Glomerular visceral epithelial cell (primary cell): ENCODE measurements at regions not wholly inside any gene's neighbourhood (a gene's known extent, or its start where the extent isn't known, plus 50 kb on each side); places are given as distances from the start of the nearest gene placed in this dataset.
"Not testable (repeated sequence)": the region's sequence is repeated elsewhere in the genome, so short reads cannot be mapped to it uniquely, and the experiment has no call there.

Experiments used
- DNase-seq: peaks from one replicate; pipeline ENCODE4 v3.0.0-alpha.2; 2016; ENCODE audit errors: extremely low spot score

GRCh38 chr21:39000496-39000895, 182.8 kb downstream of the PSMG1 start:
- DNase-seq: peak; percentile 38

GRCh38 chr21:38999161-38999560, 184.1 kb downstream of the PSMG1 start:
- no peak for DNase-seq

- DNase-seq: not testable (repeated sequence)
Observed at GRCh38 chr21:38998281-38998680, 185.0 kb downstream of the PSMG1 start.

GRCh38 chr21:38997843-38998175, 185.4 kb downstream of the PSMG1 start:
- not testable (repeated sequence) for DNase-seq

- DNase-seq: no peak
Observed at GRCh38 chr21:38997051-38997842, 186.0 kb downstream of the PSMG1 start.

- DNase-seq: no peak
Observed at GRCh38 chr21:38996355-38996754, 186.9 kb downstream of the PSMG1 start.

GRCh38 chr21:38995731-38996130, 187.5 kb downstream of the PSMG1 start:
- no peak for DNase-seq

- no peak for DNase-seq
Observed at GRCh38 chr21:38995071-38995669, 188.1 kb downstream of the PSMG1 start.

GRCh38 chr21:38994042-38994441, 188.3 kb downstream of the ETS2 start:
- DNase-seq: no peak

- DNase-seq: peak; percentile 92
Observed at GRCh38 chr21:38993561-38993960, 187.8 kb downstream of the ETS2 start.

- DNase-seq: no peak
Observed at GRCh38 chr21:38992737-38993136, 187.0 kb downstream of the ETS2 start.

GRCh38 chr21:38990424-38990794, 184.7 kb downstream of the ETS2 start:
- no peak for DNase-seq

GRCh38 chr21:38989745-38990423, 184.2 kb downstream of the ETS2 start:
- DNase-seq: peak; percentile 85

GRCh38 chr21:38989379-38989744, 183.6 kb downstream of the ETS2 start:
- no peak for DNase-seq

GRCh38 chr21:38988509-38989378, 183.0 kb downstream of the ETS2 start:
- no peak for DNase-seq

GRCh38 chr21:38987633-38988508, 182.1 kb downstream of the ETS2 start:
- no peak for DNase-seq

- DNase-seq: no peak
Observed at GRCh38 chr21:38986806-38987632, 181.3 kb downstream of the ETS2 start.

GRCh38 chr21:38986406-38986805, 180.7 kb downstream of the ETS2 start:
- no peak for DNase-seq

GRCh38 chr21:38985568-38986378, 180.0 kb downstream of the ETS2 start:
- peak; percentile 77 for DNase-seq
